Neural cell (in vitro differentiated cells): ENCODE measurements at regions not wholly inside any gene's neighbourhood (a gene's known extent, or its start where the extent isn't known, plus 50 kb on each side); places are given as distances from the start of the nearest gene placed in this dataset.

ENCODE experiments used
- H2AFZ ChIP-seq: fragments of 200-600, 300-800 bp; sonication (generic), shearing (Covaris generic); 2 replicates; pipeline ENCODE4 v1.6.0; 2014; ENCODE audit warnings: low read depth, mild to moderate bottlenecking, antibody characterized with exemption, low read length, moderate library complexity
- H3F3A ChIP-seq: fragments of 200-600 bp; shearing (Covaris generic); 2 replicates; pipeline ENCODE4 v1.6.1; 2016; ENCODE audit warnings: mild to moderate bottlenecking, moderate library complexity, mixed read lengths, antibody characterized with exemption, low read length; ENCODE audit not compliant: insufficient read depth, poor library complexity, severe bottlenecking
- H3K27ac ChIP-seq: fragments of 200-600, 300-800 bp; sonication (generic), shearing (Covaris generic); 2 replicates; pipeline ENCODE4 v1.5.1; 2014; ENCODE audit warnings: mild to moderate bottlenecking, low read length, moderate library complexity
- H3K27me3 ChIP-seq: fragments of 300-800, 200-600 bp; sonication (generic), shearing (Covaris generic); 2 replicates; pipeline ENCODE4 v1.6.0; 2014; ENCODE audit warnings: mild to moderate bottlenecking, low read depth, low read length, moderate library complexity; ENCODE audit not compliant: insufficient read depth
- H3K36me3 ChIP-seq: fragments of 300-800, 200-600 bp; sonication (generic), shearing (Covaris generic); 2 replicates; pipeline ENCODE4 v1.5.1; 2014; ENCODE audit warnings: mild to moderate bottlenecking, antibody characterized with exemption, low read length, moderate library complexity; ENCODE audit not compliant: insufficient read depth
- H3K4me2 ChIP-seq: fragments of 300-800, 200-600 bp; sonication (generic), shearing (Covaris generic); 2 replicates; pipeline ENCODE4 v1.6.0; 2014; ENCODE audit warnings: mild to moderate bottlenecking, low read length
- H3K4me3 ChIP-seq: fragments of 300-800, 200-600 bp; sonication (generic), shearing (Covaris generic); 2 replicates; pipeline ENCODE4 v1.5.1; 2014; ENCODE audit warnings: mild to moderate bottlenecking, low read length, moderate library complexity
- H3K79me2 ChIP-seq: fragments of 200-600 bp; shearing (Covaris generic); replicated peaks from 2 replicates; pipeline ENCODE4 v1.6.0; 2014; ENCODE audit warnings: mild to moderate bottlenecking, low read length, moderate library complexity; ENCODE audit not compliant: insufficient read depth
- H3K9ac ChIP-seq: fragments of 300-800, 200-600 bp; sonication (generic), shearing (Covaris generic); 2 replicates; pipeline ENCODE4 v1.6.1; 2016; ENCODE audit warnings: mild to moderate bottlenecking, low read length, mixed read lengths
- H3K9me2 ChIP-seq: fragments of 200-600 bp; shearing (Covaris generic); 2 replicates; pipeline ENCODE4 v1.6.1; 2016; ENCODE audit warnings: mild to moderate bottlenecking, low read length, mixed read lengths; ENCODE audit not compliant: insufficient read depth
- H3K9me3 ChIP-seq: fragments of 200-600, 300-800 bp; sonication (generic), shearing (Covaris generic); 2 replicates; pipeline ENCODE4 v1.6.1; 2016; ENCODE audit warnings: mild to moderate bottlenecking, mixed run types, low read length, moderate library complexity, mixed read lengths
- H4K20me1 ChIP-seq: fragments of 200-600 bp; shearing (Covaris generic); 2 replicates; pipeline ENCODE4 v1.6.1; 2016; ENCODE audit warnings: mild to moderate bottlenecking, mixed run types; ENCODE audit not compliant: insufficient read depth
- CTCF ChIP-seq: fragments of 450-650 bp; IDR thresholded peaks from 2 replicates; pipeline ENCODE4 v1.5.1; 2014; ENCODE audit warnings: antibody characterized with exemption, mild to moderate bottlenecking, moderate library complexity; ENCODE audit not compliant: poor library complexity, severe bottlenecking
- EP300 ChIP-seq: fragments of 450-650 bp; conservative IDR thresholded peaks from 2 replicates; pipeline ENCODE4 v1.6.1; 2014; ENCODE audit warnings: antibody characterized with exemption, mild to moderate bottlenecking, moderate library complexity; ENCODE audit not compliant: poor library complexity, severe bottlenecking
- EZH2 ChIP-seq: fragments of 200-600, 300-800 bp; shearing (Covaris generic), sonication (generic); IDR thresholded peaks from 2 replicates; pipeline ENCODE4 v1.6.1; 2014; ENCODE audit warnings: antibody characterized with exemption, low read length, borderline replicate concordance, mild to moderate bottlenecking; ENCODE audit not compliant: insufficient read depth, poor library complexity, severe bottlenecking
- MXI1 ChIP-seq: fragments of 450-650 bp; conservative IDR thresholded peaks from 2 replicates; pipeline ENCODE4 v1.6.1; 2014; ENCODE audit warnings: antibody characterized with exemption, mild to moderate bottlenecking; ENCODE audit not compliant: poor library complexity, severe bottlenecking
- POLR2AphosphoS5 ChIP-seq: IDR thresholded peaks from 2 replicates; pipeline ENCODE4 v1.6.1; 2012
- RAD21 ChIP-seq: fragments of 450-650 bp; conservative IDR thresholded peaks from 2 replicates; pipeline ENCODE4 v1.6.1; 2014; ENCODE audit warnings: antibody characterized with exemption, mild to moderate bottlenecking, moderate library complexity
- REST ChIP-seq: IDR thresholded peaks from 2 replicates; pipeline ENCODE4 v1.6.1; 2012; ENCODE audit warnings: borderline replicate concordance
- SMC3 ChIP-seq: fragments of 450-650 bp; conservative IDR thresholded peaks from 2 replicates; pipeline ENCODE4 v1.6.1; 2014; ENCODE audit warnings: antibody characterized with exemption, mild to moderate bottlenecking, moderate library complexity; ENCODE audit not compliant: poor library complexity
- TAF1 ChIP-seq: IDR thresholded peaks from 2 replicates; pipeline ENCODE4 v1.6.1; 2012; ENCODE audit warnings: low read depth

GRCh38 chr1:87878873-87879272 is 550.2 kb downstream of the LMO4 start:
- TF ChIP-seq TAF1, result no peak
- no peak for TF ChIP-seq EP300
- TF ChIP-seq POLR2AphosphoS5, result no peak
- no peak for TF ChIP-seq EZH2
- TF ChIP-seq CTCF, result no peak
- no peak for TF ChIP-seq REST
- TF ChIP-seq MXI1, result no peak
- TF ChIP-seq RAD21, result no peak
- no peak for TF ChIP-seq SMC3
- Histone ChIP-seq H3K36me3 (no peaks in the 10 kb centered on the region), H3K27ac (no peak overlapping the region), H3K9ac (no peak overlapping the region), H3K79me2 (no peaks in the 10 kb centered on the region), H3K4me2 (no peak overlapping the region), H3K9me3 (no peaks in the 10 kb centered on the region), H3F3A (no peaks in the 10 kb centered on the region), H3K27me3 (no peaks in the 10 kb centered on the region), H2AFZ (no peak overlapping the region), H3K4me3 (no peak overlapping the region), H4K20me1 (no peaks in the 10 kb centered on the region), H3K9me2 (no peaks in the 10 kb centered on the region)

- Histone ChIP-seq H3K4me3 (no peak overlapping the region), H3K4me2 (no peak overlapping the region), H3K79me2 (no peaks in the 10 kb centered on the region), H3K36me3 (no peaks in the 10 kb centered on the region), H4K20me1 (no peaks in the 10 kb centered on the region), H3K27ac (no peak overlapping the region), H3K9me2 (no peaks in the 10 kb centered on the region), H3F3A (no peaks in the 10 kb centered on the region), H3K27me3 (no peaks in the 10 kb centered on the region), H3K9me3 (no peaks in the 10 kb centered on the region), H2AFZ (no peak overlapping the region), H3K9ac (no peak overlapping the region)
- no peak for TF ChIP-seq CTCF
- no peak for TF ChIP-seq EP300
- TF ChIP-seq RAD21, result no peak
- TF ChIP-seq MXI1, result no peak
- TF ChIP-seq TAF1, result no peak
- TF ChIP-seq SMC3, result no peak
- TF ChIP-seq REST, result no peak
- no peak for TF ChIP-seq POLR2AphosphoS5
These were observed 551.5 kb downstream of the LMO4 start for GRCh38 chr1:87880098-87880760.
